Skeletal muscle satellite cell (primary cell): ENCODE measurements at regions not wholly inside any gene's neighbourhood (a gene's known extent, or its start where the extent isn't known, plus 50 kb on each side); places are given as distances from the start of the nearest gene placed in this dataset.
"Not testable (repeated sequence)": the region's sequence is repeated elsewhere in the genome, so short reads cannot be mapped to it uniquely, and the experiment has no call there.

ENCODE experiments used
- H3K27me3 ChIP-seq: 2 replicates; pipeline ENCODE4 v1.7.0; 2013; ENCODE audit warnings: low read length; ENCODE audit not compliant: control insufficient read depth, insufficient read depth
- H3K36me3 ChIP-seq: 2 replicates; pipeline ENCODE4 v1.7.0; 2013; ENCODE audit warnings: mild to moderate bottlenecking, control low read depth, low read length; ENCODE audit not compliant: insufficient read depth
- H3K4me1 ChIP-seq: 2 replicates; pipeline ENCODE4 v1.7.0; 2013; ENCODE audit warnings: low read length; ENCODE audit not compliant: control insufficient read depth, insufficient read depth
- H3K4me2 ChIP-seq: 2 replicates; pipeline ENCODE4 v1.7.0; 2013; ENCODE audit warnings: mild to moderate bottlenecking, low read length
- H3K4me3 ChIP-seq: 2 replicates; pipeline ENCODE4 v1.7.0; 2013; ENCODE audit warnings: low read length
- H3K9ac ChIP-seq: 2 replicates; pipeline ENCODE4 v1.7.0; 2013; ENCODE audit warnings: mild to moderate bottlenecking, low read depth, low read length, moderate library complexity
- H3K9me3 ChIP-seq: replicated peaks from 2 replicates; pipeline ENCODE4 v1.7.0; 2013; ENCODE audit warnings: mild to moderate bottlenecking, control low read depth, low read length

DNA sequence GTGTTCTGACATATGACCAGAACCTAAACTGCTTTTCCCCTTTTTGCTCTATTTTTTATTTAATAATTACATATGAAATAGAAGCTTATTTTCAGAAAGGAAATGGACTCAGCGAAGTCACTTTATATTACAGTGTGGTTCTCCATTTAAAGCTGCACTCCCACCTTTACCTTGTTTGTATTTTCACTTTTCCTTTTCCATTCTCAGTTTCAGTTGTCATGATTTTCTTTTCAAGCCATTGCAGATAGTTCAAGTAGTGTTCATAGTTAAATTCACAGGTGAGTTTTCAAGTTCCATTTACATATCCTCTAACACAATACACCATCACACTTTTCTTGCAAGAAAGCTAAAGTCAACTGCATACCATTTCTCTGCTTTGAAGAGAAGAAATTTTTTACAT, 400.2 kb downstream of the HACE1 start:
- Histone ChIP-seq H3K4me3 (no peak overlapping the region), H3K9me3 (no peaks in the 10 kb centered on the region), H3K36me3 (no peaks in the 10 kb centered on the region), H3K9ac (no peak overlapping the region), H3K4me2 (no peak overlapping the region), H3K4me1 (no peaks in the 10 kb centered on the region), H3K27me3 (no peaks in the 10 kb centered on the region)

DNA sequence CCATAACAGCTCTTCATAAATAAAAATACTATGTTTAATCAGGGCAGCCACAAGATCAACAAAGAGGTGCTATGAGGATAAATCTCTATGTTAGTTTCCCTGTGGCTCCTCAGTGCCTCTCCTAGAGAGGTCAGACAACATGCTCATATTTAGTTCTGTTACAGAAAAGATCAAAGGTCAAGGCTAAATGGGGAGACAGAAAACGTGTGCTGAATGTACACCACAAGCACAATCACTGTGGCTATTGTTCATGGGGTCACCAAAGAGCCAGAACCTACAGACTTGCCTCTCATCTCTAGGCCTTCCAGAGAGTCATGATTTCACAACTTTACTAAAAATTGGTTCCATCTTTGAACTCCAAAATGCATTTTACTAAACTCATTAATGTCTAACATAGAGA, 409.8 kb downstream of the HACE1 start:
- Histone ChIP-seq H3K4me2 (no peak overlapping the region), H3K27me3 (no peaks in the 10 kb centered on the region), H3K9ac (no peak overlapping the region), H3K36me3 (no peaks in the 10 kb centered on the region), H3K4me1 (no peaks in the 10 kb centered on the region), H3K4me3 (no peak overlapping the region), H3K9me3 (peaks cover 4% of the 10 kb centered on the region)

DNA sequence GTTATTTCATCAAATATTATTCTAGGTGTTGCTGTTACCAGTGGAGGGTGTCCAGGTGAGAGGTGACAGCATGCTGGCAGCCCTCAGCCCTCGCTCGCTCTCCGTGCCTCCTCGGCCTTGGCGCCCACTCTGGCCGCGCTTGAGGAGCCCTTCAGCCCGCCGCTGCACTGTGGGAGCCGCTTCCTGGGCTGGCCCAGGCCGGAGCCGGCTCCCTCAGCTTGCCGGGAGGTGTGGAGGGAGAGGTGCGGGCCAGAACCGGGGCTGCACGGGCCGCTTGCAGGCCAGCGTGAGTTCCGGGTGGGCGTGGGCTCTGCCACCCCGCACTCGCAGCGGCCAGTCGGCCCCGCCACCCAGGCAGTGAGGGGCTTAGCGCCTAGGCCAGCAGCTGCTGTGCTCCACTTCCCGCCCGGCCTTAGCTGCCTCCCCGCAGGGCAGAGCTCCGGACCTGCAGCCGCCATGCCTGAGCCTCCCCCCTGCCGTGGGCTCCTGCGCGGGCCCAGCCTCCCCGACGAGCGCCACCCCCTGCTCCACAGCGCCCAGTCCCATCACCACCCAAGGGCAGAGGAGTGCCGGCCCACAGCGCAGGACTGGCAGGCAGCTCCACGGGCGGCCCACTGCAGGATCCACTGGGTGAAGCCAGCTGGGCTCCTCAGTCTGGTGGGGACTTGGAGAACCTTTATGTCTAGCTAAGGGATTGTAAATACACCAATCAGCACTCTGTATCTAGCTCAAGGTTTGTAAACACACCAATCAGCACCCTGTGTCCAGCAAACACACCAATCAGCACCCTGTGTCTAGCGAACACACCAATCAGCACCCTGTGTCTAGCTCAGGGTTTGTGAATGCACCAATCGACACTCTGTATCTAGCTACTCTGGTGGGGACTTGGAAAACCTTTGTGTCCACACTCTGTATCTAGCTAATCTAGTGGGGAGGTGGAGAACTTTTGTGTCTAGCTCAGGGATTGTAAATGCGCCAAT, 413.3 kb downstream of the HACE1 start:
- not testable (repeated sequence) for H3K9ac ChIP-seq, H3K4me2 ChIP-seq, H3K4me3 ChIP-seq, H3K9me3 ChIP-seq, H3K36me3 ChIP-seq, H3K27me3 ChIP-seq, H3K4me1 ChIP-seq

DNA sequence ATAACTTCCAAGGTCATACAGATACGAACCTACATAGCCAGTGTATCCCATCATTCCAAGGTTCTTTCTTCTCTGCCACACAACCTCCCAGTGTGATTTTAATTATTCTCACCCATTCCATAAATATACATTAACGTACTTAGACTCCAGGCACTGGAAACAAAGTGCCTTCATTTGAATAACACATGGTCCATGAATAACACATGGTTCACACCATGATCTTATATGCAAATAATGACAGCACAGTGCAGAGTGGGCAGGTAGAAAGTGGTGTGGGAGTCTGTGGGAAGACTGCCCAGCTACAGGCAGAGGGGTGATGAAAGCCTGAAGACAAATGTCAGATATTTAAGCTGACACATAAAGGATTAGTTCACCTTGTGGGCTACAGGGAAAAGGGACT, 425.2 kb downstream of the HACE1 start:
- Histone ChIP-seq H3K4me2 (no peak overlapping the region), H3K36me3 (no peaks in the 10 kb centered on the region), H3K4me1 (no peaks in the 10 kb centered on the region), H3K9me3 (no peaks in the 10 kb centered on the region), H3K4me3 (no peak overlapping the region), H3K27me3 (no peaks in the 10 kb centered on the region), H3K9ac (no peak overlapping the region)

DNA sequence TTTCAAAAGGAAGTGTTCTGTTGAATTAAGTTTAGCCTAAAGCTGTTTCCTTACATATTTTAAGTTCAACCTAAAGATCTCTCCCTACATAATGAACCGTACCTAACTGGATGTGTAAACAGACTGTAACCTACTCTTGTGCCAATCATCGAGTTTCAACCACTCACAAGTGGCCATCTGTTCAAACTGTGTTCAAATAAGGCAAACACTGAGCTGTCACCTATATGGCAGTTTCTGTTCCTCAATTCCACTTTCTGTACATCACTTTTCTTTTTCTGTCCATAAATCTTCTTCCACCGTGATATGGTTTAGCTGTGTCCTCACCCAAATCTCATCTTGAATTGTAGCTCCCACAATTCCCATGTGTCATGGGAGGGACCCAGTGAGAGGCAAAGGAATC, 428.6 kb downstream of the HACE1 start:
- Histone ChIP-seq H3K9me3 (no peaks in the 10 kb centered on the region), H3K27me3 (no peaks in the 10 kb centered on the region), H3K4me2 (no peak overlapping the region), H3K4me3 (no peak overlapping the region), H3K36me3 (no peaks in the 10 kb centered on the region), H3K4me1 (no peaks in the 10 kb centered on the region), H3K9ac (no peak overlapping the region)

DNA sequence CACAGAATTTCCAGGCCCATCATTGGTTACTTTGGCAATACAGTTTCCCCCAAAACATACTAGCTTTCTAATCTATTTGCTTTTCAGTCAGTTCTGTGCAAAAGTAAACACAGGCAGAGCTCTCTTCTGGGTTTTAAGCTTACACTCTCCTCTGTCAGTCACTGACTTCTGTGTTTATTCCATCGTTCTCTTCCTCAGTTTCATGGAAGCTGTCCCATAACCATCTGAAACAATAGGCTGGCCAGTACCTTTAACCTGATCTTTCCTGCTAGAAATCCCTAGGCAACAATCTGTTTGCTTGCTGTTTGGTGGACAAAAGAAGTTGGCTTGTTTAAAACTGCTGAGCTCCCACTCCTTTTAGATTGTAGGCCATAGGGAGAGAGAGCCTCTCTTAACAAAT, 431.5 kb downstream of the HACE1 start:
- no peaks in the 10 kb centered on the region for H3K36me3 ChIP-seq
- no peaks in the 10 kb centered on the region for H3K27me3 ChIP-seq
- H3K9ac ChIP-seq, result no peak overlapping the region
- no peak overlapping the region for H3K4me2 ChIP-seq
- H3K4me1 ChIP-seq, result no peaks in the 10 kb centered on the region
- H3K9me3 ChIP-seq, result no peaks in the 10 kb centered on the region
- H3K4me3 ChIP-seq, result no peak overlapping the region

DNA sequence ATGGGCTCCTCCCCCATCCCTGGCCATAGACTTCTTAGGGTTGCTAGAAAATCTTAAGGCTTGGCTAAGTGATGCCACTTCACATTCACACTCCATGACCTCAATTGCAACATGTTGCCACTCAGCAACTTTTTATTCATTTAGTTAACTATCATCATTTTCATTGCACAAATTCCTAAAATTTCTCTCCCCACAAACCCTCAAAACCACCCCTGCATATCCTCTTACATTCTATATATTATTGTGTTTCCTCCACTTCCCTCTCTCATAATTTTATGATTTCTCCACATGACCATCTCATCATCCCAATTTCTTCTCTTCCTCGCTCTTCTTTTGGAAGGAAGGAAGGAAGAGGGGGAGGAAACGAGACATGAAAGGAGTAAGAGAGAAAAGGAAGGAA, 436.0 kb downstream of the HACE1 start:
- Histone ChIP-seq H3K9ac (no peak overlapping the region), H3K9me3 (peaks cover 4% of the 10 kb centered on the region), H3K27me3 (no peaks in the 10 kb centered on the region), H3K4me3 (no peak overlapping the region), H3K4me2 (no peak overlapping the region), H3K4me1 (no peaks in the 10 kb centered on the region), H3K36me3 (no peaks in the 10 kb centered on the region)

DNA sequence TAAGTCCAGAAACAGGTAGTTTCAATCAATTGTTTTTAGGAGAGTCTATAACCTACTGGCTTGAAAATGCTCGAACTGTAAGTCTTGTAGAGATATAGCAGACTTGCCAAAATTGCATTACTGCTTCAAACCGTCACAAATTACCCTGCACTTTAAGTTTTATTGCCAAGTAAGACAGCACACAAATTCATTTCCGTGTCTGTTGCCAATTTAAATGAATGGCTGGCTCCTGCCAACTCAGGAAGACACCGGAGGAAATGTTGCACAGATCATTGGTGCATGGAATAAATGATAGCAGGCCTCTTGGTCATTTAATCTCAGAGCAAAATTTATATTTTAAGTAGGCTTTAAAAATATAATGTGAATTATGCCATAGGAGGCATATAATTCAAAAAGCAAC, 438.1 kb downstream of the HACE1 start:
- no peak overlapping the region for H3K4me2 ChIP-seq
- no peaks in the 10 kb centered on the region for H3K4me1 ChIP-seq
- no peaks in the 10 kb centered on the region for H3K36me3 ChIP-seq
- no peaks in the 10 kb centered on the region for H3K27me3 ChIP-seq
- no peak overlapping the region for H3K9ac ChIP-seq
- H3K9me3 ChIP-seq, result peaks cover 4% of the 10 kb centered on the region
- no peak overlapping the region for H3K4me3 ChIP-seq

DNA sequence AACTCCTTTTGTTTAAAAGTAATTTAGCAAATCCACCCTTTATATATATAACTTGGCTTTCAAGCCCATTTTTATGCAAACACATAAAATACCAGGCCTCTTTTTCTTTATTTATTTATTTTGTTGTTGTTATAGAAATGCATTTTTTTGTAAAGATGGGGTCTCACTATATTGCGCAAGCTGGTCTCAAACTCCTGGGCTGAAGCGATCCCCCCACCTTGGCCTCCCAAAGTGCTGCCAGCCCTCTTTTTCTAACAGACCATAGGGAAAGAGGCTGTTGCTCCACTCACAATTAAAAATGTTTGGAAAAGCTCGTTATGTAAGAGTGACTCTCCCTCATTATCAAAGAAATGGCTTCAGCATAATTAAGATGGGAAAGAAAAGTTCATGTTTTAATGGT, 440.9 kb downstream of the HACE1 start:
- peaks cover 4% of the 10 kb centered on the region for H3K9me3 ChIP-seq

DNA sequence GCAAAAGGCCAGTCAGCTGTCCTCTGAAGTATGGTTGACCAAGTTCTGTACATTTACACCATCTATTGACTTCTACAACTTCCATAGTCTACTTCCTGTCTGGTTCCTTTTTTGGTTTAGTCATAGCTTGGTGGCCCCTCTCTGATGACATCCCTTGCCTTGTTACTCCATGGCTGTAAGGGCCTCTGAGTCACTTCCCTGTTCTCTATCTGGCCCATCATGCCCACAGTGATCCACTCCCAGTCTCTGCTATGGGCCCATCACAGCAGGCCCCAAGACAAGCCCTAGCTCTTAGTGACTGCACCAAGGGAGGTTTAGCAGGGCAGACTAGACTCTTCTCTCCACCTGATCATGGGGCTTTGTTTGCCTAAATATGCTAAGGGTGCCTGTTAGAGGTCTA, 441.6 kb downstream of the HACE1 start:
- H3K36me3 ChIP-seq, result no peaks in the 10 kb centered on the region
- H3K9me3 ChIP-seq, result peaks cover 4% of the 10 kb centered on the region
- H3K4me3 ChIP-seq, result no peak overlapping the region
- H3K4me2 ChIP-seq, result no peak overlapping the region
- H3K4me1 ChIP-seq, result no peaks in the 10 kb centered on the region
- H3K27me3 ChIP-seq, result no peaks in the 10 kb centered on the region
- no peak overlapping the region for H3K9ac ChIP-seq

More for the DNA sequence above, 440.9 kb downstream of the HACE1 start:
- H3K4me2 ChIP-seq, result no peak overlapping the region
- H3K27me3 ChIP-seq, result no peaks in the 10 kb centered on the region
- no peaks in the 10 kb centered on the region for H3K36me3 ChIP-seq
- H3K4me1 ChIP-seq, result no peaks in the 10 kb centered on the region
- no peak overlapping the region for H3K9ac ChIP-seq
- no peak overlapping the region for H3K4me3 ChIP-seq

DNA sequence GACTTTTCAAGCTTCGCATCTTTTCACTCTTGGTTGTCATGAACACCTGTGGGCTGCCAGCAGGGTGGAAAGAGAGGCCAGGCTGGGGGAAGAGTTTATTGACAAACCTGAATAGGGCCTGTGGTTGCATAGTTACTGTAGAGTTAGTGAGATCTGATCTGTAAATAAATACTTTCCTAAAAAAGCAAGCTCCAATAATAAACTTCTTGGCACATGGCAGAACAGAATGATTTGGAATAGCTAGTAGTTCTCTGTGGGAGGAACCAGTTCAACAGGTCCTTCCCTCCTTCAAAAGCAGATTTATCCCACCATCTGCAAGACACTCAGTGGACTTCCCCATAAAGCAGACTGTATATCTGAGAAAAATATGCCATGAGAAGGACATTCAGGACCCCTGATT, 445.0 kb downstream of the HACE1 start:
- no peak overlapping the region for H3K4me3 ChIP-seq
- no peak overlapping the region for H3K9ac ChIP-seq
- H3K4me1 ChIP-seq, result no peaks in the 10 kb centered on the region
- H3K27me3 ChIP-seq, result no peaks in the 10 kb centered on the region
- no peaks in the 10 kb centered on the region for H3K36me3 ChIP-seq
- no peak overlapping the region for H3K4me2 ChIP-seq
- H3K9me3 ChIP-seq, result peaks cover 8% of the 10 kb centered on the region

DNA sequence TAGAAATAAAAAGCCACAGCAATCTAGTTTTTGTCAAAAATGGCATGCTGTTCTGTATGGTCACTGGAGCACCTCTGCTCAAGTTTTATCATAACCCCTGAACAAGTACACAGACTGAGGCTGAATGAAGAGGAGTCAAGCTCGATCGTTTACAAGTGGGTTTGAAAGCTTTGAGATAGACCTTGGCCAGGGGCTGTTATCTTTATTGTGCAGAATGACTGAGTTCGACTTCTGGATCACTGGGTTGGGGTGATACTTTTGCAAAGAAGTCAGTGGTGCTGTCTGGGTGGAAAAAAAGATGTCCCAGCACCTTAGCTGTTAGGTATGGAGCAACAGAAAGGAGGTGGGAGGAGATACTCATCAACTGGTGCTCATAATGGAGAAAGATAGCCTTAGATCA, 446.0 kb downstream of the HACE1 start:
- H3K9me3 ChIP-seq, result peaks cover 4% of the 10 kb centered on the region
- no peaks in the 10 kb centered on the region for H3K4me1 ChIP-seq
- no peak overlapping the region for H3K4me3 ChIP-seq

More for the DNA sequence above, 446.0 kb downstream of the HACE1 start:
- no peaks in the 10 kb centered on the region for H3K36me3 ChIP-seq
- no peaks in the 10 kb centered on the region for H3K27me3 ChIP-seq
- H3K4me2 ChIP-seq, result no peak overlapping the region
- H3K9ac ChIP-seq, result no peak overlapping the region
